ENCODE measurements at regions not wholly inside any gene's neighbourhood (a gene's known extent, or its start where the extent isn't known, plus 50 kb on each side); places are given as distances from the start of the nearest gene placed in this dataset.
"Not testable (repeated sequence)": the region's sequence is repeated elsewhere in the genome, so short reads cannot be mapped to it uniquely, and the experiment has no call there.

DNA sequence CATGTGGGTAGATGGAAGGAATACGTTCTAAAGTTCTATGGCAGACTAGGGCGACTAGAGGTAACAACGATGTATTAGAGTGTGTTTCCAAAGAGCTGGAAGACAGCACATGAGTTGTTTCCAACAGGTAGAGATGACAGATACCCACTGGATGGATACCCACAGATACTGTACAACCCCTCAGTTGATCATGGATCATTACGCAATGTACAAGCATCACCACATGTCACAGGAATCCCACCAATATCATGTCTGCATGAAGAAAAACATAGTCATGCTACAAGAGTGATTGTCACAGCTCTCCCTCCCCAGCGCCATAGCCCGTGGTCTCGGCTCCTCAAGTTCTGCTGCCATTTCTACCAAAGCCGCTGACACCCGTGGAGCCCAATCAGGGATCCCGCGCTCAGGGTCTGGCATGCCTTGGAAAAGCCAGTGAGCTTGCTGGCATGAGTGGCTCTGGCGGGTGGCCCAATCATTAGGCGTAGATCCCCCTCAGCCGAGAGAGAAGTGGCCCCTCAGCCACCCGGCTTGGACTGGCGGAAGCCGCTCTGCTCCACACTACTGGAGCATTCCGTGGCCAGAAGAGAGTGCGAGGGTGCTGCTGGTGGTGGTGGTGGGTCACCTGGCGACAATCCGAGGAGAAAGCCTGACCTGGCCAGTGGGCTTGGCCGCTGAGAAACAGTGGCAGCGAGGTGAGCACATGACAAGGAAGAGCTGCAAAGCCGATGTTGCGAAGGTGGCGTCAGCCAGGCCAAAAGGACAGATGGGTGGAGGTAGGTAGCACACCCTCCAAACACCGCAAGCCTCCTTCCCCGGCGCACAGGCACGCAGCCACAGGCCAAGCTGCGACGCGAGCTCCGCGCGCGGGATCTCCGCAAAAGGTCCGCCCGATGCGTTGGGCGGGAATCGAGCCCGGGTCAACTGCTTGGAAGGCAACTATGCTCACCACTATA is 65.7 kb upstream of the FCGR2A start:
- 26 to 38% methylated on average over 44 of the region's 44 CpGs for WGBS, 2 donors

DNA sequence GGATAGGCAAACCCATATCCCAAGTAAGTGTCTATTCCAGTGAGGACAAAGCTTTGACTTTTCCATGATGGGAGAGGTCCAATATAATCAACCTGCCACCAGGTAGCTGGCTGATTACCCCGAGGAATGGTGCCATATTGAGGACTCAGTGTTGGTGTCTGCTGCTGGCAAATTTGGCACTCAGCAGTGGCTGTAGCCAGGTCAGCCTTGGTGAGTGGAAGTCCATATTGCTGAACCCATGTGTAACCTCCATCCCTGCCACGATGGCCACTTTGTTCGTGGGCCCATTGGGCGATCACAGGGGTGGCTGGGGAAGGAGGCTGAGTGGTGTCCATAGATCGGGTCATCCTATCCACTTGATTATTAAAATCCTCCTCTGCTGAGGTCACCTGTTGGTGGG is 65.5 kb upstream of the CFAP126 start:
- DNase-seq = peak in 1 of 2 donors; percentile 44

More for the DNA sequence above, 65.7 kb upstream of the FCGR2A start:
- Histone ChIP-seq H3K9me3 (ENCODE audit: control insufficient read depth, low read length) (peaks cover 6% of the 10 kb centered on the region), H3K27ac (ENCODE audit: low read depth in 1 of 2, low read length in 2 of 2) (no peak overlapping the region), H3K27me3 (ENCODE audit: control insufficient read depth in 1 of 2, insufficient read depth in 2 of 2, low read length in 1 of 2) (no peaks in the 10 kb centered on the region), H3K36me3 (ENCODE audit: control insufficient read depth in 1 of 2, insufficient read depth in 2 of 2, low read length in 1 of 2) (no peaks in the 10 kb centered on the region), H3K4me3 (ENCODE audit: low read length in 2 of 2) (no peak overlapping the region), H3K4me1 (ENCODE audit: control insufficient read depth in 1 of 2, insufficient read depth in 2 of 2, low read length in 2 of 2) (no peaks in the 10 kb centered on the region)
- ATAC-seq (ENCODE audit: low FRiP score) = no peak
- DNase-seq = peak; percentile 47 to 79
- intact Hi-C loops (cut with DNase I) = no loop called here

DNA sequence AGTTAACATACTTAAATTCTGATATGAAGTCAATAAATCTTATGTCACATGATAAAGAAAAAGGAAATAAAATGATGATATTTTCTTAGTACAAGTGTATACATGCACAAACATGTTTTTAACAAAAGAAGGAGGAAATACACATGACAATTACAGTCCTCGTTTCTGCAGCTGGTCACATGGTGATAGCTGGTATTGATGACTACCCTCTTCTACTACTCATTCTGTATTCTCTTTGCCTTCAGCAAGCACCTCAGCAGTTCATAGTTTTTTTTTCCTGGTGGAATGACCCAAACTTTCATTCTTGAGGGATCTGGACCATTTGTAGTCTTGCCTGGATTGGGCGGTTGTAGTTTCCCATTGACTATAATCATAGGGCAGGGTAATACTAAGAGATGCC is 64.4 kb upstream of the CFAP126 start:
- Histone ChIP-seq H3K4me1 (ENCODE audit: control insufficient read depth in 1 of 2, insufficient read depth in 2 of 2, low read length in 2 of 2) (no peaks in the 10 kb centered on the region), H3K4me3 (ENCODE audit: low read length in 2 of 2) (no peak overlapping the region), H3K9me3 (ENCODE audit: control insufficient read depth, low read length) (peaks cover 6% of the 10 kb centered on the region), H3K27me3 (ENCODE audit: control insufficient read depth in 1 of 2, insufficient read depth in 2 of 2, low read length in 1 of 2) (peaks cover 0 to 2% of the 10 kb centered on the region in 2 donors), H3K36me3 (ENCODE audit: control insufficient read depth in 1 of 2, insufficient read depth in 2 of 2, low read length in 1 of 2) (no peaks in the 10 kb centered on the region), H3K27ac (ENCODE audit: low read depth in 1 of 2, low read length in 2 of 2) (no peak overlapping the region)
- 92 to 98% methylated on average over 2 of the region's 2 CpGs for WGBS, 2 donors
- intact Hi-C loops (cut with DNase I) = no loop called here
- DNase-seq (no peak), ATAC-seq (ENCODE audit: low FRiP score) (no peak)

More for the DNA sequence above, 65.5 kb upstream of the CFAP126 start:
- H3K9me3 ChIP-seq (ENCODE audit: control insufficient read depth, low read length); H3K36me3 ChIP-seq (ENCODE audit: control insufficient read depth in 1 of 2, insufficient read depth in 2 of 2, low read length in 1 of 2); H3K27ac ChIP-seq (ENCODE audit: low read depth in 1 of 2, low read length in 2 of 2); H3K27me3 ChIP-seq (ENCODE audit: control insufficient read depth in 1 of 2, insufficient read depth in 2 of 2, low read length in 1 of 2); intact Hi-C loops (cut with DNase I); H3K4me3 ChIP-seq (ENCODE audit: low read length in 2 of 2); ATAC-seq (ENCODE audit: low FRiP score); H3K4me1 ChIP-seq (ENCODE audit: control insufficient read depth in 1 of 2, insufficient read depth in 2 of 2, low read length in 2 of 2): not testable (repeated sequence)
- WGBS, 2 donors = 87 to 93% methylated on average over 5 of the region's 5 CpGs

DNA sequence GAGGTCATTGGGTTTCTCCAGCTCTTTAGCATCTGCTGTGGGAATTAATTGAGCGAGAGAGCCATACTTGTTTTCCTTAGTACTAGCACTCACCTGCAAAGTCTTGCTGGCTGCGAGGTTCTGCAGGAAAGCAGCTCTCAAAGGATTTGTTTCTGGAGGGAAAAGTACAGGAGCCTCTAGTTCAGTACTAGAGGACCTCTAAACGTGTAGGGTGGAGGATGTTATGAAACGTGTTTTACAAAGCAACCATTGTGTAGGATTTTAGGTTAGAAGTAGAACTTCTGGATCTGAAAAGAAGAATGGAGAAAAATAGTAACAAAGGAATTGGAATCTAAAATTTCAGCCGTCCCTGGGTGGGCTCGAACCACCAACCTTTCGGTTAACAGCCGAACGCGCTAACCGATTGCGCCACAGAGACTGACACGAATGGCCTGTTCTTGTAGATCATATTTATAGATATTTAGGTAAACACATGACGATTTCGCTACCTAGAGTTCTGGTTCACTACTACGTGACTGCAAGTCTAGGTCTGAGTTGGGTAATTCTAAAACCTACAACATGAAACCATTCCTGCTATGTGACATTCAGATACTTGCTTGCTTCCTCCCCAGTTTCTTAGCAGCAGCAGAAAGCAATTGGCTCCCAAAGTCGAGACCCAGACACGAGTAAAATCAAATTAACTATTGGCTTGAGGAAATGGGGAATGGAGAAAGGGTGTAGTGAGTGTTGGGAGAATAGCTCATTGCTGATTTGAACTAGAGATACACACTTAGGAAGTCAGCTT is 60.2 kb upstream of the CFAP126 start:
- intact Hi-C loops (cut with DNase I) = no loop called here

DNA sequence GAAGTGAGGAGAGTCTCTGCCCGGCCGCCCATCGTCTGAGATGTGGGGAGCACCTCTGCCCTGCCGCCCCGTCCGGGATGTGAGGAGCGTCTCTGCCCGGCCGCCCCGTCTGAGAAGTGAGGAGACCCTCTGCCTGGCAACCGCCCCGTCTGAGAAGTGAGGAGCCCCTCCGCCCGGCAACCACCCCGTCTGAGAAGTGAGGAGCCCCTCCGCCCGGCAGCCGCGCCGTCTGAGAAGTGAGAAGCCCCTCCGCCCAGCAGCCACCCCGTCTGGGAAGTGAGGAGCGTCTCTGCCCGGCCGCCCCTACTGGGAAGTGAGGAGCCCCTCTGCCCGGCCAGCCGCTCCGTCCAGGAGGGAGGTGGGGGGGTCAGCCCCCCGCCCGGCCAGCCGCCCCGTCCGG is 55.2 kb upstream of the CFAP126 start:
- 90 to 92% methylated on average over 6 to 29 of the region's 33 CpGs for WGBS, 2 donors
- H3K36me3 ChIP-seq (ENCODE audit: control insufficient read depth in 1 of 2, insufficient read depth in 2 of 2, low read length in 1 of 2); intact Hi-C loops (cut with DNase I); DNase-seq; ATAC-seq (ENCODE audit: low FRiP score); H3K9me3 ChIP-seq (ENCODE audit: control insufficient read depth, low read length); H3K27ac ChIP-seq (ENCODE audit: low read depth in 1 of 2, low read length in 2 of 2); H3K4me1 ChIP-seq (ENCODE audit: control insufficient read depth in 1 of 2, insufficient read depth in 2 of 2, low read length in 2 of 2); H3K4me3 ChIP-seq (ENCODE audit: low read length in 2 of 2); H3K27me3 ChIP-seq (ENCODE audit: control insufficient read depth in 1 of 2, insufficient read depth in 2 of 2, low read length in 1 of 2): not testable (repeated sequence)

More for the DNA sequence above, 60.2 kb upstream of the CFAP126 start:
- no peak overlapping the region for H3K27ac ChIP-seq (ENCODE audit: low read depth in 1 of 2, low read length in 2 of 2)
- peaks cover 3% of the 10 kb centered on the region for H3K9me3 ChIP-seq (ENCODE audit: control insufficient read depth, low read length)
- no peak overlapping the region for H3K4me3 ChIP-seq (ENCODE audit: low read length in 2 of 2)
- ATAC-seq (ENCODE audit: low FRiP score) (no peak), DNase-seq (no peak)
- peaks cover 0 to 2% of the 10 kb centered on the region in 2 donors for H3K27me3 ChIP-seq (ENCODE audit: control insufficient read depth in 1 of 2, insufficient read depth in 2 of 2, low read length in 1 of 2)
- WGBS, 2 donors = 59 to 61% methylated on average over 18 of the region's 18 CpGs
- H3K36me3 ChIP-seq (ENCODE audit: control insufficient read depth in 1 of 2, insufficient read depth in 2 of 2, low read length in 1 of 2) = no peaks in the 10 kb centered on the region
- no peaks in the 10 kb centered on the region for H3K4me1 ChIP-seq (ENCODE audit: control insufficient read depth in 1 of 2, insufficient read depth in 2 of 2, low read length in 2 of 2)

DNA sequence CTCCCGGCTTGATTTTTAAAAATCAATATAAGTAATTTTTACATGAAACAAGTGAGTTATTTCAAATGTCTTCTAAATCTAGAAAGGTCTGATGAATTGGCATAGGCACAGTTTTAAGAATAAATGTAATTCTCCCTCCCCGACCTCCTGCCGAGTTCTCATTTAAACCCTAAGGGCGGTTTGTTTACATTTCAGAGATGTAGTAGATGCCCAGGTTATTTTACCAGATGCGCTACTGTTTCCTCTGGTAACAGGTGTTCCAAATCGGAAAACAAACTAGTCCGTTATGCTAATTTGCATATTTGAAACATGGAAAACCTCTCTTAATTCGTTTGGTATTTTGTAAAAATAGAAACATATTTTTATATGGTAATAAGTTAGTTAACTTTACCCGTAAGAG is 53.8 kb upstream of the CFAP126 start:
- H3K4me1 ChIP-seq (ENCODE audit: control insufficient read depth in 1 of 2, insufficient read depth in 2 of 2, low read length in 2 of 2) = no peaks in the 10 kb centered on the region
- H3K9me3 ChIP-seq (ENCODE audit: control insufficient read depth, low read length) = peaks cover 4% of the 10 kb centered on the region
- no peak for ATAC-seq (ENCODE audit: low FRiP score)
- no peak overlapping the region for H3K4me3 ChIP-seq (ENCODE audit: low read length in 2 of 2)
- 81% methylated on average over 9 of the region's 9 CpGs for WGBS, 2 donors
- no peak for DNase-seq
- H3K27me3 ChIP-seq (ENCODE audit: control insufficient read depth in 1 of 2, insufficient read depth in 2 of 2, low read length in 1 of 2) = no peaks in the 10 kb centered on the region
- peaks cover 0 to 2% of the 10 kb centered on the region in 2 donors for H3K36me3 ChIP-seq (ENCODE audit: control insufficient read depth in 1 of 2, insufficient read depth in 2 of 2, low read length in 1 of 2)
- no peak overlapping the region for H3K27ac ChIP-seq (ENCODE audit: low read depth in 1 of 2, low read length in 2 of 2)
- intact Hi-C loops (cut with DNase I) = no loop called here

DNA sequence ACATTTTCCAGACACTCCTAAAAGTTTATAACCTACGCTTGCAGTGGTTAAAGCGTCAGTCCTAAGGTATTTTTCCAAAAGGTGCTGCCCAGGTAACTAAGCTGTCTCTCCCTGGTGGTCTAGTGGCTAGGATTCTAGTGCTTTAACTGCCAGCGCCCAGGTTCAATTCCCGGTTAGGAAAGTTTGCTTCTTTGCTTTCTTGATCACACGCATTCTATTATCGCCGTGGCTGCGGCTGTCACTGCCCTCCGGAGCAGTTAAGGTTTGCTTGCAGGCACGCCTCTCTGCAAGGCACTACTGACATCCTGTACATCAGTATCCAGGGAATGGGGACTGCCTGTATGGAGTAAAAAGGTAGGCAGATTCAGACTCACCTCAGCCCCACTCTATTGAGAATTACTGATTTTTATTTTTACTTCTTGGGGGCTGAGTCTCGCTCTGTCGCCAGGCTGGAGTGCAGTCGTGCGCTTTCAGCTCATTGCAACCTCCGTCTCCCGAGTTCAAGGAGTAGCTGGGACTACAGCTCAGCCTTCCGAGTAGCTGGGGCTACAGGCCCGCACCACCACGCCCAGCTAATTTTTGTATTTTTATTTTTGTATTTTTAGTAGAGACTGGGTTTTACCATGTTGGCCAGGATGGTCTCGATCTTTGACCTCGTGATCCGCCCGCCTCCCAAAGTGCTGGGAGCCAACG is 53.2 kb upstream of the CFAP126 start:
- no peak overlapping the region for H3K27ac ChIP-seq (ENCODE audit: low read depth in 1 of 2, low read length in 2 of 2)

DNA sequence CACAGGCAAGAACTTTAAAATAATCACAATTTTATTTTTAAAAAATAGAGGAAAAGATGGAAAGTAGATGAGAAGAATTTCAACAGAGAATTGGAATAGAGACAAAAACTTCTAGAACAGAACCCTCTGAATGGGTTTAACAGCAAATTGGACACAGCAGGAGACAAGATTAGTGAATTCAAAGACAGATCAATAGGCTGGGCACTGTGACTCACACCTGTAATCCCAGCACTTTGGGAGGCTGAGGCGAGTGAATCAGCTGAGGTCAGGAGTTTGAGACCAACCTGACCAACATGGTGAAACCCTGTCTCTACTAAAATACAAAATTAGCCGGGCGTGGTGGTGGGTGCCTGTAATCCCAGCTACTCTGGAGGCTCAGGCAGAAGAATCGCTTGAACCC is 49.9 kb upstream of the CFAP126 start:
- H3K27me3 ChIP-seq (ENCODE audit: control insufficient read depth in 1 of 2, insufficient read depth in 2 of 2, low read length in 1 of 2); H3K4me3 ChIP-seq (ENCODE audit: low read length in 2 of 2); H3K4me1 ChIP-seq (ENCODE audit: control insufficient read depth in 1 of 2, insufficient read depth in 2 of 2, low read length in 2 of 2); intact Hi-C loops (cut with DNase I); H3K36me3 ChIP-seq (ENCODE audit: control insufficient read depth in 1 of 2, insufficient read depth in 2 of 2, low read length in 1 of 2); H3K9me3 ChIP-seq (ENCODE audit: control insufficient read depth, low read length); ATAC-seq (ENCODE audit: low FRiP score); H3K27ac ChIP-seq (ENCODE audit: low read depth in 1 of 2, low read length in 2 of 2); DNase-seq: not testable (repeated sequence)
- WGBS, 2 donors = 97 to 98% methylated on average over 4 of the region's 4 CpGs

More for the DNA sequence above, 53.2 kb upstream of the CFAP126 start:
- Histone ChIP-seq H3K4me3 (ENCODE audit: low read length in 2 of 2) (no peak overlapping the region), H3K9me3 (ENCODE audit: control insufficient read depth, low read length) (peaks cover 4% of the 10 kb centered on the region), H3K36me3 (ENCODE audit: control insufficient read depth in 1 of 2, insufficient read depth in 2 of 2, low read length in 1 of 2) (peaks cover 0 to 2% of the 10 kb centered on the region in 2 donors), H3K27me3 (ENCODE audit: control insufficient read depth in 1 of 2, insufficient read depth in 2 of 2, low read length in 1 of 2) (no peaks in the 10 kb centered on the region), H3K4me1 (ENCODE audit: control insufficient read depth in 1 of 2, insufficient read depth in 2 of 2, low read length in 2 of 2) (no peaks in the 10 kb centered on the region)
- peak in 1 of 2 donors; percentile 51 for DNase-seq
- intact Hi-C loops (cut with DNase I) = no loop called here
- WGBS, 2 donors = 90 to 92% methylated on average over 24 of the region's 24 CpGs
- no peak for ATAC-seq (ENCODE audit: low FRiP score)
